ENCODE measurements at regions not wholly inside any gene's neighbourhood (a gene's known extent, or its start where the extent isn't known, plus 50 kb on each side); places are given as distances from the start of the nearest gene placed in this dataset.

GRCh38 chr7:84452618-84453017 is 258.0 kb upstream of the SEMA3A start:
- no peaks in the 10 kb centered on the region for H3K9me3 Mint-ChIP-seq (ENCODE audit: unreplicated experiment)
- no peak overlapping the region for H3K4me3 Mint-ChIP-seq (ENCODE audit: unreplicated experiment)
- no peaks in the 10 kb centered on the region for H3K36me3 Mint-ChIP-seq (ENCODE audit: low read depth, unreplicated experiment)
- peaks cover 1% of the 10 kb centered on the region for H3K27me3 Mint-ChIP-seq (ENCODE audit: unreplicated experiment)
- no peak overlapping the region for H3K27ac Mint-ChIP-seq (ENCODE audit: unreplicated experiment)
- H3K4me1 Mint-ChIP-seq (ENCODE audit: unreplicated experiment), result no peaks in the 10 kb centered on the region
- TF ChIP-seq CTCF (IDR thresholded peaks at IDR 0.05; ENCODE audit: unreplicated experiment), result no peak
- no peak for DNase-seq (ENCODE audit: low spot score)

GRCh38 chr7:84450772-84451171 is 256.2 kb upstream of the SEMA3A start:
- no peak for DNase-seq (ENCODE audit: low spot score)
- Mint-ChIP-seq H3K4me1 (ENCODE audit: unreplicated experiment) (no peaks in the 10 kb centered on the region), H3K27me3 (ENCODE audit: unreplicated experiment) (peaks cover 1% of the 10 kb centered on the region), H3K4me3 (ENCODE audit: unreplicated experiment) (no peak overlapping the region), H3K36me3 (ENCODE audit: low read depth, unreplicated experiment) (peaks cover 4% of the 10 kb centered on the region), H3K9me3 (ENCODE audit: unreplicated experiment) (no peaks in the 10 kb centered on the region), H3K27ac (ENCODE audit: unreplicated experiment) (no peak overlapping the region)
- TF ChIP-seq CTCF (IDR thresholded peaks at IDR 0.05; ENCODE audit: unreplicated experiment), result no peak

GRCh38 chr7:84447636-84448293 is 253.2 kb upstream of the SEMA3A start:
- peaks cover 1% of the 10 kb centered on the region for H3K27me3 Mint-ChIP-seq (ENCODE audit: unreplicated experiment)
- peaks cover 4% of the 10 kb centered on the region for H3K36me3 Mint-ChIP-seq (ENCODE audit: low read depth, unreplicated experiment)
- H3K4me3 Mint-ChIP-seq (ENCODE audit: unreplicated experiment), result no peak overlapping the region
- no peak overlapping the region for H3K27ac Mint-ChIP-seq (ENCODE audit: unreplicated experiment)
- DNase-seq (ENCODE audit: low spot score), result no peak
- TF ChIP-seq CTCF (IDR thresholded peaks at IDR 0.05; ENCODE audit: unreplicated experiment), result no peak
- H3K4me1 Mint-ChIP-seq (ENCODE audit: unreplicated experiment), result no peaks in the 10 kb centered on the region
- H3K9me3 Mint-ChIP-seq (ENCODE audit: unreplicated experiment), result no peaks in the 10 kb centered on the region

GRCh38 chr7:84446991-84447480 is 252.4 kb upstream of the SEMA3A start:
- no peak overlapping the region for H3K4me3 Mint-ChIP-seq (ENCODE audit: unreplicated experiment)
- no peaks in the 10 kb centered on the region for H3K9me3 Mint-ChIP-seq (ENCODE audit: unreplicated experiment)
- peaks cover 1% of the 10 kb centered on the region for H3K27me3 Mint-ChIP-seq (ENCODE audit: unreplicated experiment)
- H3K27ac Mint-ChIP-seq (ENCODE audit: unreplicated experiment), result no peak overlapping the region
- no peak for TF ChIP-seq CTCF (IDR thresholded peaks at IDR 0.05; ENCODE audit: unreplicated experiment)
- no peaks in the 10 kb centered on the region for H3K4me1 Mint-ChIP-seq (ENCODE audit: unreplicated experiment)
- peaks cover 4% of the 10 kb centered on the region for H3K36me3 Mint-ChIP-seq (ENCODE audit: low read depth, unreplicated experiment)
- DNase-seq (ENCODE audit: low spot score), result no peak

GRCh38 chr7:84425702-84426259 is 231.2 kb upstream of the SEMA3A start:
- no peaks in the 10 kb centered on the region for H3K36me3 Mint-ChIP-seq (ENCODE audit: low read depth, unreplicated experiment)
- H3K9me3 Mint-ChIP-seq (ENCODE audit: unreplicated experiment), result no peaks in the 10 kb centered on the region
- no peak for DNase-seq (ENCODE audit: low spot score)
- H3K27me3 Mint-ChIP-seq (ENCODE audit: unreplicated experiment), result no peaks in the 10 kb centered on the region
- H3K4me1 Mint-ChIP-seq (ENCODE audit: unreplicated experiment), result no peaks in the 10 kb centered on the region
- no peak overlapping the region for H3K27ac Mint-ChIP-seq (ENCODE audit: unreplicated experiment)
- no peak for TF ChIP-seq CTCF (IDR thresholded peaks at IDR 0.05; ENCODE audit: unreplicated experiment)
- no peak overlapping the region for H3K4me3 Mint-ChIP-seq (ENCODE audit: unreplicated experiment)

All from endothelial cell (in vitro differentiated cells).